Endothelial cell of umbilical vein (primary cell): ENCODE measurements at regions not wholly inside any gene's neighbourhood (a gene's known extent, or its start where the extent isn't known, plus 50 kb on each side); places are given as distances from the start of the nearest gene placed in this dataset.
"Not testable (repeated sequence)": the region's sequence is repeated elsewhere in the genome, so short reads cannot be mapped to it uniquely, and the experiment has no call there.

Experiments used
- BruUV-seq: library from RNA; stranded (reverse); fragments of 400-500 nt; replicated peaks from 2 replicates; lab custom pipeline; 2021; lab: Mats Ljungman, UMichigan
- CTCF ChIA-PET: fragments of 300-600, 350-600 bp; sonication (Branson Sonifier 250); formaldehyde crosslinking; loops from one replicate; lab custom pipeline; 2021; ENCODE audit warnings: antibody characterized with exemption, inconsistent platforms; lab: Charles Lee
- POLR2A ChIA-PET: fragments of 300-600, 350-600 bp; sonication (Branson Sonifier 250); formaldehyde crosslinking; loops from one replicate; lab custom pipeline; 2021; ENCODE audit warnings: antibody characterized with exemption, inconsistent platforms; lab: Charles Lee
- DNase-seq: peaks from one replicate; pipeline ENCODE4 v3.0.0-alpha.2; 2011; ENCODE audit warnings: low read depth, low spot score
- FAIRE-seq: peaks from 2 replicates; lab custom pipeline; 2011; peaks lifted over from hg19 to GRCh38; lab: Jason Lieb, UNC
- H2AFZ ChIP-seq: 2 replicates; pipeline ENCODE4 v1.6.0; 2012; ENCODE audit warnings: low read depth, low read length, control low read depth, inconsistent platforms
- H3K27ac ChIP-seq: 2 replicates; pipeline ENCODE4 v1.5.1; 2011; ENCODE audit warnings: low read depth, mild to moderate bottlenecking, control low read depth, low read length, moderate library complexity; ENCODE audit not compliant: insufficient read depth
- H3K27me3 ChIP-seq, 2 experiments: 2 replicates each; pipeline versions ENCODE4 v1.6.0 to v1.6.1; 2011; ENCODE audit warnings: low read length in 2 of 2, mixed read lengths in 1 of 2; ENCODE audit not compliant: control insufficient read depth in 2 of 2, insufficient read depth in 2 of 2
- H3K36me3 ChIP-seq, 2 experiments: 2 replicates in 1 of 2; 3 replicates in 1 of 2; pipeline ENCODE4 v1.5.1; 2011; ENCODE audit warnings: low read length in 2 of 2, mild to moderate bottlenecking in 1 of 2, moderate library complexity in 1 of 2; ENCODE audit not compliant: control insufficient read depth in 2 of 2, insufficient read depth in 2 of 2; ENCODE audit errors: extremely low read depth in 1 of 2
- H3K4me1 ChIP-seq: 3 replicates; pipeline ENCODE4 v1.5.1; 2011; ENCODE audit warnings: mild to moderate bottlenecking, low read length; ENCODE audit not compliant: control insufficient read depth, insufficient read depth; ENCODE audit errors: extremely low read depth
- H3K4me2 ChIP-seq: 2 replicates; pipeline ENCODE4 v1.6.1; 2011; ENCODE audit warnings: low read length, control low read depth, mixed read lengths; ENCODE audit not compliant: insufficient read depth
- H3K4me3 ChIP-seq, 3 experiments: fragments of 200-600 bp in 1 of 3; sonication (generic), shearing (Covaris generic) in 1 of 3; replicated peaks in 1 of 3; 2 replicates each; pipeline ENCODE4 v1.5.1; 2011 to 2016; ENCODE audit warnings: control low read depth in 3 of 3, low read length in 3 of 3, mild to moderate bottlenecking in 2 of 3, inconsistent platforms in 1 of 3, low read depth in 1 of 3, moderate library complexity in 1 of 3; ENCODE audit not compliant: insufficient read depth in 1 of 3
- H3K79me2 ChIP-seq: 2 replicates; pipeline ENCODE4 v1.6.0; 2012; ENCODE audit warnings: low read length, inconsistent platforms; ENCODE audit not compliant: control insufficient read depth, insufficient read depth
- H3K9ac ChIP-seq: replicated peaks from 2 replicates; pipeline ENCODE3; 2011; ENCODE audit warnings: low read length, control low read depth; ENCODE audit not compliant: insufficient read depth; ENCODE audit errors: extremely low read depth
- H3K9me1 ChIP-seq: replicated peaks from 3 replicates; pipeline ENCODE4 v1.6.0; 2011; ENCODE audit warnings: mild to moderate bottlenecking, low read length; ENCODE audit not compliant: control insufficient read depth, insufficient read depth; ENCODE audit errors: extremely low read depth
- H3K9me3 ChIP-seq: replicated peaks from 2 replicates; pipeline ENCODE4 v1.5.1; 2012; ENCODE audit warnings: low read length, inconsistent platforms; ENCODE audit not compliant: control insufficient read depth, insufficient read depth
- H4K20me1 ChIP-seq: replicated peaks from 2 replicates; pipeline ENCODE3; 2011; ENCODE audit warnings: mild to moderate bottlenecking, low read length; ENCODE audit not compliant: control insufficient read depth, insufficient read depth; ENCODE audit errors: extremely low read depth
- FOS ChIP-seq: IDR thresholded peaks from 2 replicates; pipeline ENCODE4 v1.6.1; 2011; ENCODE audit warnings: mild to moderate bottlenecking, low read length, moderate library complexity, borderline replicate concordance; ENCODE audit not compliant: insufficient read depth
- POLR2AphosphoS5 ChIP-seq: IDR thresholded peaks from 2 replicates; pipeline ENCODE4 v1.6.1; 2012; ENCODE audit warnings: low read depth, mild to moderate bottlenecking, control low read depth, low read length, moderate library complexity; ENCODE audit not compliant: insufficient read depth
- dilution Hi-C: fragments of 300-500 bp; cut with MboI; formaldehyde crosslinking; loops from one replicate; pipeline ENCODE4 v1.15.0; 2019; ENCODE audit warnings: low sequenced_read_pairs; ENCODE audit not compliant: extremely low pct_ligation_motif_present
- intact Hi-C: fragments of 100-400 bp; cut with micrococcal nuclease; formaldehyde crosslinking; loops from one replicate; pipeline ENCODE4 v1.10.0; 2022

- BruUV-seq: no TSS peak
- no peak for FAIRE-seq
- dilution Hi-C loops: no loop called here
Measured at GRCh38 chr1:81252471-81253151, 548.1 kb upstream of the ADGRL2 start.

GRCh38 chr1:81250825-81251224 is 549.9 kb upstream of the ADGRL2 start:
- DNase-seq, dilution Hi-C loops, BruUV-seq, H3K4me3 ChIP-seq, H3K9me3 ChIP-seq, H4K20me1 ChIP-seq, POLR2A ChIA-PET, H3K4me2 ChIP-seq, FAIRE-seq, intact Hi-C loops, H3K27me3 ChIP-seq, H3K36me3 ChIP-seq, H3K9ac ChIP-seq, H3K27ac ChIP-seq, H3K79me2 ChIP-seq, CTCF ChIA-PET, H3K9me1 ChIP-seq, H3K4me1 ChIP-seq, H2AFZ ChIP-seq: not testable (repeated sequence)

More at GRCh38 chr1:81252471-81253151, 548.1 kb upstream of the ADGRL2 start:
- Histone ChIP-seq H3K9me1 (no peaks in the 10 kb centered on the region), H3K4me3 (no peak overlapping the region), H3K36me3 (no peaks in the 10 kb centered on the region), H3K4me1 (no peaks in the 10 kb centered on the region), H3K27me3 (no peaks in the 10 kb centered on the region), H3K79me2 (no peaks in the 10 kb centered on the region), H3K9ac (no peak overlapping the region), H3K4me2 (no peak overlapping the region), H4K20me1 (no peaks in the 10 kb centered on the region), H3K9me3 (no peaks in the 10 kb centered on the region), H3K27ac (no peak overlapping the region), H2AFZ (no peak overlapping the region)
- ChIA-PET CTCF (no interaction called here), POLR2A (no interaction called here)
- intact Hi-C loops: no loop called here
- no peak for TF ChIP-seq POLR2AphosphoS5
- no peak for TF ChIP-seq FOS
- no peak for DNase-seq

- H3K9me1 ChIP-seq, H3K27ac ChIP-seq, BruUV-seq, H3K4me3 ChIP-seq, POLR2A ChIA-PET, H4K20me1 ChIP-seq, H3K36me3 ChIP-seq, FAIRE-seq, CTCF ChIA-PET, H3K4me2 ChIP-seq, H3K79me2 ChIP-seq, intact Hi-C loops, H2AFZ ChIP-seq, H3K9ac ChIP-seq, H3K4me1 ChIP-seq, DNase-seq, H3K9me3 ChIP-seq, dilution Hi-C loops, H3K27me3 ChIP-seq: not testable (repeated sequence)
Measured at GRCh38 chr1:81245084-81245715, 555.5 kb upstream of the ADGRL2 start.

GRCh38 chr1:81244612-81245011 is 556.1 kb upstream of the ADGRL2 start:
- H4K20me1 ChIP-seq, H3K9ac ChIP-seq, H2AFZ ChIP-seq, CTCF ChIA-PET, POLR2A ChIA-PET, H3K4me2 ChIP-seq, BruUV-seq, H3K9me3 ChIP-seq, DNase-seq, FAIRE-seq, intact Hi-C loops, H3K4me3 ChIP-seq, H3K27me3 ChIP-seq, H3K4me1 ChIP-seq, H3K9me1 ChIP-seq, H3K79me2 ChIP-seq, dilution Hi-C loops, H3K36me3 ChIP-seq, H3K27ac ChIP-seq: not testable (repeated sequence)
